ENCODE measurements at regions not wholly inside any gene's neighbourhood (a gene's known extent, or its start where the extent isn't known, plus 50 kb on each side); places are given as distances from the start of the nearest gene placed in this dataset.

- TF ChIP-seq, protein P1, sequence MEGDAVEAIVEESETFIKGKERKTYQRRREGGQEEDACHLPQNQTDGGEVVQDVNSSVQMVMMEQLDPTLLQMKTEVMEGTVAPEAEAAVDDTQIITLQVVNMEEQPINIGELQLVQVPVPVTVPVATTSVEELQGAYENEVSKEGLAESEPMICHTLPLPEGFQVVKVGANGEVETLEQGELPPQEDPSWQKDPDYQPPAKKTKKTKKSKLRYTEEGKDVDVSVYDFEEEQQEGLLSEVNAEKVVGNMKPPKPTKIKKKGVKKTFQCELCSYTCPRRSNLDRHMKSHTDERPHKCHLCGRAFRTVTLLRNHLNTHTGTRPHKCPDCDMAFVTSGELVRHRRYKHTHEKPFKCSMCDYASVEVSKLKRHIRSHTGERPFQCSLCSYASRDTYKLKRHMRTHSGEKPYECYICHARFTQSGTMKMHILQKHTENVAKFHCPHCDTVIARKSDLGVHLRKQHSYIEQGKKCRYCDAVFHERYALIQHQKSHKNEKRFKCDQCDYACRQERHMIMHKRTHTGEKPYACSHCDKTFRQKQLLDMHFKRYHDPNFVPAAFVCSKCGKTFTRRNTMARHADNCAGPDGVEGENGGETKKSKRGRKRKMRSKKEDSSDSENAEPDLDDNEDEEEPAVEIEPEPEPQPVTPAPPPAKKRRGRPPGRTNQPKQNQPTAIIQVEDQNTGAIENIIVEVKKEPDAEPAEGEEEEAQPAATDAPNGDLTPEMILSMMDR (optimal IDR thresholded peaks at IDR 0.05 in 1 of 3, IDR thresholded peaks at IDR 0.05 in 1 of 3, conservative IDR thresholded peaks at IDR 0.05 in 1 of 3; ENCODE audit: extremely low read depth in 1 of 3, insufficient read depth in 2 of 3, low read length in 3 of 3) = no peak
- TF ChIP-seq EZH2 (IDR thresholded peaks at IDR 0.05; ENCODE audit: low read length) = no peak
- no peaks in the 10 kb centered on the region for H3K4me1 ChIP-seq (ENCODE audit: control insufficient read depth, extremely low read depth, insufficient read depth, low read length)
- FAIRE-seq = no peak
Observed at GRCh38 chr4:12966726-12967125, 517.4 kb downstream of the RAB28 start.

GRCh38 chr4:12965334-12965733 is 518.8 kb downstream of the RAB28 start:
- TF ChIP-seq EZH2 (IDR thresholded peaks at IDR 0.05; ENCODE audit: low read length) = no peak
- TF ChIP-seq, protein P1 (optimal IDR thresholded peaks at IDR 0.05 in 1 of 3, IDR thresholded peaks at IDR 0.05 in 1 of 3, conservative IDR thresholded peaks at IDR 0.05 in 1 of 3; ENCODE audit: extremely low read depth in 1 of 3, insufficient read depth in 2 of 3, low read length in 3 of 3) = no peak
- no peak overlapping the region for H3K4me2 ChIP-seq (ENCODE audit: control insufficient read depth, extremely low read depth, insufficient read depth, low read depth, low read length)
- no peak for FAIRE-seq
- H3K9me3 ChIP-seq (ENCODE audit: control insufficient read depth, low read depth, low read length) = no peaks in the 10 kb centered on the region
- DNase-seq (ENCODE audit: low read depth, low spot score) = no peak
- no peaks in the 10 kb centered on the region for H3K79me2 ChIP-seq (ENCODE audit: control insufficient read depth, insufficient read depth, low read length)
- H3K27ac ChIP-seq (ENCODE audit: control insufficient read depth, insufficient read depth, low read length) = no peak overlapping the region
- no peak overlapping the region for H3K4me3 ChIP-seq (ENCODE audit: control insufficient read depth in 2 of 3, extremely low read depth in 1 of 3, insufficient read depth in 2 of 3, low read depth in 1 of 3, low read length in 3 of 3)
- no peaks in the 10 kb centered on the region for H3K36me3 ChIP-seq (ENCODE audit: control insufficient read depth in 2 of 2, extremely low read depth in 1 of 2, insufficient read depth in 2 of 2, low read length in 2 of 2)
- dilution Hi-C loops (cut with MboI; ENCODE audit: extremely low pct_ligation_motif_present, low sequenced_read_pairs) = no loop called here
- H2AFZ ChIP-seq (ENCODE audit: control insufficient read depth, low read length) = no peak overlapping the region
- no peaks in the 10 kb centered on the region for H3K27me3 ChIP-seq (ENCODE audit: control insufficient read depth, extremely low read depth, insufficient read depth, low read length)
- no peaks in the 10 kb centered on the region for H3K4me1 ChIP-seq (ENCODE audit: control insufficient read depth, extremely low read depth, insufficient read depth, low read length)
- H3K9ac ChIP-seq (ENCODE audit: control insufficient read depth, extremely low read depth, insufficient read depth, low read length) = no peak overlapping the region
- H3K9me1 ChIP-seq (ENCODE audit: control insufficient read depth, extremely low read depth, insufficient read depth, low read length) = no peaks in the 10 kb centered on the region
- no peaks in the 10 kb centered on the region for H4K20me1 ChIP-seq (ENCODE audit: control insufficient read depth, extremely low read depth, insufficient read depth, low read length)

More at GRCh38 chr4:12966726-12967125, 517.4 kb downstream of the RAB28 start:
- H2AFZ ChIP-seq (ENCODE audit: control insufficient read depth, low read length) = no peak overlapping the region
- no peak overlapping the region for H3K4me3 ChIP-seq (ENCODE audit: control insufficient read depth in 2 of 3, extremely low read depth in 1 of 3, insufficient read depth in 2 of 3, low read depth in 1 of 3, low read length in 3 of 3)
- H3K27ac ChIP-seq (ENCODE audit: control insufficient read depth, insufficient read depth, low read length) = no peak overlapping the region
- dilution Hi-C loops (cut with MboI; ENCODE audit: extremely low pct_ligation_motif_present, low sequenced_read_pairs) = no loop called here
- H3K9me1 ChIP-seq (ENCODE audit: control insufficient read depth, extremely low read depth, insufficient read depth, low read length) = no peaks in the 10 kb centered on the region
- H3K27me3 ChIP-seq (ENCODE audit: control insufficient read depth, extremely low read depth, insufficient read depth, low read length) = no peaks in the 10 kb centered on the region
- no peak overlapping the region for H3K9ac ChIP-seq (ENCODE audit: control insufficient read depth, extremely low read depth, insufficient read depth, low read length)
- DNase-seq (ENCODE audit: low read depth, low spot score) = no peak
- H3K36me3 ChIP-seq (ENCODE audit: control insufficient read depth in 2 of 2, extremely low read depth in 1 of 2, insufficient read depth in 2 of 2, low read length in 2 of 2) = no peaks in the 10 kb centered on the region
- no peaks in the 10 kb centered on the region for H4K20me1 ChIP-seq (ENCODE audit: control insufficient read depth, extremely low read depth, insufficient read depth, low read length)
- no peaks in the 10 kb centered on the region for H3K9me3 ChIP-seq (ENCODE audit: control insufficient read depth, low read depth, low read length)
- no peaks in the 10 kb centered on the region for H3K79me2 ChIP-seq (ENCODE audit: control insufficient read depth, insufficient read depth, low read length)
- no peak overlapping the region for H3K4me2 ChIP-seq (ENCODE audit: control insufficient read depth, extremely low read depth, insufficient read depth, low read depth, low read length)

All from keratinocyte (primary cell).